Endothelial cell of umbilical vein (primary cell): ENCODE measurements at regions not wholly inside any gene's neighbourhood (a gene's known extent, or its start where the extent isn't known, plus 50 kb on each side); places are given as distances from the start of the nearest gene placed in this dataset.

Experiments
- BruUV-seq: library from RNA; stranded (reverse); fragments of 400-500 nt; replicated peaks from 2 replicates; lab custom pipeline; 2021; lab: Mats Ljungman, UMichigan
- CTCF ChIA-PET: fragments of 300-600, 350-600 bp; sonication (Branson Sonifier 250); formaldehyde crosslinking; loops from one replicate; lab custom pipeline; 2021; ENCODE audit warnings: antibody characterized with exemption, inconsistent platforms; lab: Charles Lee
- POLR2A ChIA-PET: fragments of 300-600, 350-600 bp; sonication (Branson Sonifier 250); formaldehyde crosslinking; loops from one replicate; lab custom pipeline; 2021; ENCODE audit warnings: antibody characterized with exemption, inconsistent platforms; lab: Charles Lee
- DNase-seq: peaks from one replicate; pipeline ENCODE4 v3.0.0-alpha.2; 2011; ENCODE audit warnings: low read depth, low spot score
- FAIRE-seq: peaks from 2 replicates; lab custom pipeline; 2011; peaks lifted over from hg19 to GRCh38; lab: Jason Lieb, UNC
- H2AFZ ChIP-seq: 2 replicates; pipeline ENCODE4 v1.6.0; 2012; ENCODE audit warnings: low read depth, low read length, control low read depth, inconsistent platforms
- H3K27ac ChIP-seq: 2 replicates; pipeline ENCODE4 v1.5.1; 2011; ENCODE audit warnings: low read depth, mild to moderate bottlenecking, control low read depth, low read length, moderate library complexity; ENCODE audit not compliant: insufficient read depth
- H3K27me3 ChIP-seq, 2 experiments: 2 replicates each; pipeline versions ENCODE4 v1.6.0 to v1.6.1; 2011; ENCODE audit warnings: low read length in 2 of 2, mixed read lengths in 1 of 2; ENCODE audit not compliant: control insufficient read depth in 2 of 2, insufficient read depth in 2 of 2
- H3K36me3 ChIP-seq, 2 experiments: 2 replicates in 1 of 2; 3 replicates in 1 of 2; pipeline ENCODE4 v1.5.1; 2011; ENCODE audit warnings: low read length in 2 of 2, mild to moderate bottlenecking in 1 of 2, moderate library complexity in 1 of 2; ENCODE audit not compliant: control insufficient read depth in 2 of 2, insufficient read depth in 2 of 2; ENCODE audit errors: extremely low read depth in 1 of 2
- H3K4me1 ChIP-seq: 3 replicates; pipeline ENCODE4 v1.5.1; 2011; ENCODE audit warnings: mild to moderate bottlenecking, low read length; ENCODE audit not compliant: control insufficient read depth, insufficient read depth; ENCODE audit errors: extremely low read depth
- H3K4me2 ChIP-seq: 2 replicates; pipeline ENCODE4 v1.6.1; 2011; ENCODE audit warnings: low read length, control low read depth, mixed read lengths; ENCODE audit not compliant: insufficient read depth
- H3K4me3 ChIP-seq, 3 experiments: fragments of 200-600 bp in 1 of 3; sonication (generic), shearing (Covaris generic) in 1 of 3; replicated peaks in 1 of 3; 2 replicates each; pipeline ENCODE4 v1.5.1; 2011 to 2016; ENCODE audit warnings: control low read depth in 3 of 3, low read length in 3 of 3, mild to moderate bottlenecking in 2 of 3, inconsistent platforms in 1 of 3, low read depth in 1 of 3, moderate library complexity in 1 of 3; ENCODE audit not compliant: insufficient read depth in 1 of 3
- H3K79me2 ChIP-seq: 2 replicates; pipeline ENCODE4 v1.6.0; 2012; ENCODE audit warnings: low read length, inconsistent platforms; ENCODE audit not compliant: control insufficient read depth, insufficient read depth
- H3K9ac ChIP-seq: replicated peaks from 2 replicates; pipeline ENCODE3; 2011; ENCODE audit warnings: low read length, control low read depth; ENCODE audit not compliant: insufficient read depth; ENCODE audit errors: extremely low read depth
- H3K9me1 ChIP-seq: replicated peaks from 3 replicates; pipeline ENCODE4 v1.6.0; 2011; ENCODE audit warnings: mild to moderate bottlenecking, low read length; ENCODE audit not compliant: control insufficient read depth, insufficient read depth; ENCODE audit errors: extremely low read depth
- H3K9me3 ChIP-seq: replicated peaks from 2 replicates; pipeline ENCODE4 v1.5.1; 2012; ENCODE audit warnings: low read length, inconsistent platforms; ENCODE audit not compliant: control insufficient read depth, insufficient read depth
- H4K20me1 ChIP-seq: replicated peaks from 2 replicates; pipeline ENCODE3; 2011; ENCODE audit warnings: mild to moderate bottlenecking, low read length; ENCODE audit not compliant: control insufficient read depth, insufficient read depth; ENCODE audit errors: extremely low read depth
- CTCF ChIP-seq, 2 donors: IDR thresholded peaks; 1 replicate in 1 of 2; 2 replicates in 1 of 2; pipeline ENCODE4 v1.5.1; 2011; ENCODE audit warnings: low read length in 2 of 2, mild to moderate bottlenecking in 2 of 2, moderate library complexity in 2 of 2, control low read depth in 1 of 2, inconsistent platforms in 1 of 2, low read depth in 1 of 2; ENCODE audit not compliant: insufficient read depth in 1 of 2; ENCODE audit errors: extremely low read depth in 1 of 2
- EZH2 ChIP-seq: IDR thresholded peaks from 2 replicates; pipeline ENCODE4 v1.6.1; 2012; ENCODE audit warnings: borderline replicate concordance, low read depth, mild to moderate bottlenecking, moderate library complexity, low read length, inconsistent platforms; ENCODE audit not compliant: severe bottlenecking
- FOS ChIP-seq: IDR thresholded peaks from 2 replicates; pipeline ENCODE4 v1.6.1; 2011; ENCODE audit warnings: mild to moderate bottlenecking, low read length, moderate library complexity, borderline replicate concordance; ENCODE audit not compliant: insufficient read depth
- GATA2 ChIP-seq: IDR thresholded peaks from 2 replicates; pipeline ENCODE4 v1.7.0; 2011; ENCODE audit warnings: low read depth, mild to moderate bottlenecking, moderate library complexity, mixed read lengths, low read length; ENCODE audit not compliant: insufficient read length, insufficient read depth
- JUN ChIP-seq: IDR thresholded peaks from 2 replicates; pipeline ENCODE4 v1.6.1; 2011; ENCODE audit warnings: borderline replicate concordance, low read depth; ENCODE audit not compliant: insufficient read length, insufficient read depth
- MAX ChIP-seq: IDR thresholded peaks from 2 replicates; pipeline ENCODE4 v1.6.1; 2011; ENCODE audit not compliant: insufficient read depth, insufficient read length
- MYC ChIP-seq: IDR thresholded peaks from one replicate; pipeline ENCODE4 v1.6.1; 2011; ENCODE audit warnings: mild to moderate bottlenecking, low read depth, low read length
- POLR2A ChIP-seq: IDR thresholded peaks from 2 replicates; pipeline ENCODE4 v1.6.1; 2012; ENCODE audit warnings: low read depth, mild to moderate bottlenecking, control low read depth, low read length
- POLR2AphosphoS5 ChIP-seq: IDR thresholded peaks from 2 replicates; pipeline ENCODE4 v1.6.1; 2012; ENCODE audit warnings: low read depth, mild to moderate bottlenecking, control low read depth, low read length, moderate library complexity; ENCODE audit not compliant: insufficient read depth
- dilution Hi-C: fragments of 300-500 bp; cut with MboI; formaldehyde crosslinking; loops from one replicate; pipeline ENCODE4 v1.15.0; 2019; ENCODE audit warnings: low sequenced_read_pairs; ENCODE audit not compliant: extremely low pct_ligation_motif_present
- intact Hi-C: fragments of 100-400 bp; cut with micrococcal nuclease; formaldehyde crosslinking; loops from one replicate; pipeline ENCODE4 v1.10.0; 2022

DNA sequence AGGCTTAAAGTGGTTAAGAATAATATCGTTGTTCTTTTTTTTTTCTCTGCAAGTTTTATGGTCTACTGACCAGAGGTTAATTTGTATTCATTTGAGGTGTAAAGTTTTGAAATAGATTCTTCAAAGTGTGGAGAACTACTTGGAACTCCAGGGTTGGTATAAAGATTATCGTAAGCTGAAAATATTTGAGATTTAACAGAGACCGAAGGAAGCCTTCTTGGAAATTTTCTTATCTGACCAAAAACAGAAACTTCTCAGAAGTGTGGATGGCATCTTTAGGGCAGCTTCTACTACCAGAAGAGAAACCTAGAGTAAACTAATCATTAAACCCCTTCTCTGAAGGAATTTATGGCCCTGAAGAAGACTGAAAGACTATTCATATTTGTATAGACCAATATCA, 206.8 kb upstream of the MON1B start:
- no peaks in the 10 kb centered on the region for H3K79me2 ChIP-seq
- H3K27ac ChIP-seq = no peak overlapping the region
- no peaks in the 10 kb centered on the region for H3K9me1 ChIP-seq
- H3K4me1 ChIP-seq = no peaks in the 10 kb centered on the region
- no peaks in the 10 kb centered on the region for H3K36me3 ChIP-seq
- FAIRE-seq (no peak), DNase-seq (no peak)
- dilution Hi-C loops = no loop called here
- no peak overlapping the region for H3K4me3 ChIP-seq
- H3K9me3 ChIP-seq = no peaks in the 10 kb centered on the region
- intact Hi-C loops = no loop called here
- no TSS peak for BruUV-seq
- TF ChIP-seq JUN (no peak), CTCF (IDR thresholded peaks at IDR 0.05; ENCODE audit: extremely low read depth in 1 of 2, insufficient read depth in 1 of 2, low read depth in 1 of 2, low read length in 2 of 2) (no peak), FOS (no peak)
- H3K4me2 ChIP-seq = no peak overlapping the region
- no peak overlapping the region for H2AFZ ChIP-seq
- POLR2A ChIA-PET = no interaction called here
- CTCF ChIA-PET = no interaction called here
- no peak overlapping the region for H3K9ac ChIP-seq
- H3K27me3 ChIP-seq = no peaks in the 10 kb centered on the region
- no peaks in the 10 kb centered on the region for H4K20me1 ChIP-seq

- DNase-seq (no peak), FAIRE-seq (no peak)
- Histone ChIP-seq H3K79me2 (no peaks in the 10 kb centered on the region), H3K4me2 (no peak overlapping the region), H3K4me3 (no peak overlapping the region), H3K9me1 (no peaks in the 10 kb centered on the region), H3K4me1 (no peaks in the 10 kb centered on the region), H3K9me3 (no peaks in the 10 kb centered on the region), H2AFZ (no peak overlapping the region), H3K9ac (no peak overlapping the region), H3K27me3 (no peaks in the 10 kb centered on the region), H4K20me1 (no peaks in the 10 kb centered on the region), H3K36me3 (no peaks in the 10 kb centered on the region), H3K27ac (no peak overlapping the region)
- CTCF ChIA-PET = no interaction called here
- dilution Hi-C loops = no loop called here
- no peak for TF ChIP-seq POLR2A
- TF ChIP-seq GATA2 = no peak
- no peak for TF ChIP-seq FOS
- TF ChIP-seq JUN = no peak
- no peak for TF ChIP-seq CTCF (IDR thresholded peaks at IDR 0.05; ENCODE audit: extremely low read depth in 1 of 2, insufficient read depth in 1 of 2, low read depth in 1 of 2, low read length in 2 of 2)
- no peak for TF ChIP-seq POLR2AphosphoS5
- no peak for TF ChIP-seq EZH2
- TF ChIP-seq MAX = no peak
- no peak for TF ChIP-seq MYC
- BruUV-seq = no TSS peak
- intact Hi-C loops = no loop called here
- POLR2A ChIA-PET = no interaction called here
Measured at GRCh38 chr16:76985392-76986045, 205.5 kb upstream of the MON1B start.
